ENCODE measurements at regions not wholly inside any gene's neighbourhood (a gene's known extent, or its start where the extent isn't known, plus 50 kb on each side); places are given as distances from the start of the nearest gene placed in this dataset.

DNA sequence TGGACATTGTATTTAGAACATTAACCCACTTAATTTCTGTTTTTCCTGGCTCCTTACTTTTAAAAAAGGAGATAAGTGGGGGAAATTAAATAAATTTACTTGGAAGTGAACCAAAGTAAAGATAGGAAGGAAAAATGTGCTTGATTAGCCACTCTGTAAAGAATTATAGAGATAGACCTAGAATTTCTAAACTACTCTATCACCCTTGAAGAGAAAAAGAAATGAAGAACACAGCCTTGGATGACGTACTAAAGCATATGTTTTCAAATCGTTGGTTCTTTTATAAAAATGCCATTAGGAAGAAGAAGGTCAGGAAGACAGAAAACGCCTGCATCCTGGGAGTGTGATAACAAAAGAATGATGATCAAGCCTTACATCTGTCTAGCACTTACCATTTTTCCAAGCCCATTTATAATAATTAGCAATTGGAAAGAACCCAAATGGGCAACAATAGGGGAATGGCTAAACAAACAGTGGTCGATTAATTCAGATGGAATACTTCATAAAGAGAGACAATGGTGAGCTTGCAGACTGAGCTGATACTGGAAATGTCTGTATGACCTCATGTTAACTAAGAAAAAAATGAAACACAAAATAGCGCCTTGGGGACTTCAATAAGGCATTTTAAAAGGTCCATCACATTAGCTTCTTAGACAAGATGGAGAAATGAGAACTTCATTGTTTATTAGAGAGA, 81.0 kb upstream of the LRRC55 start:
- TF ChIP-seq, protein P1, sequence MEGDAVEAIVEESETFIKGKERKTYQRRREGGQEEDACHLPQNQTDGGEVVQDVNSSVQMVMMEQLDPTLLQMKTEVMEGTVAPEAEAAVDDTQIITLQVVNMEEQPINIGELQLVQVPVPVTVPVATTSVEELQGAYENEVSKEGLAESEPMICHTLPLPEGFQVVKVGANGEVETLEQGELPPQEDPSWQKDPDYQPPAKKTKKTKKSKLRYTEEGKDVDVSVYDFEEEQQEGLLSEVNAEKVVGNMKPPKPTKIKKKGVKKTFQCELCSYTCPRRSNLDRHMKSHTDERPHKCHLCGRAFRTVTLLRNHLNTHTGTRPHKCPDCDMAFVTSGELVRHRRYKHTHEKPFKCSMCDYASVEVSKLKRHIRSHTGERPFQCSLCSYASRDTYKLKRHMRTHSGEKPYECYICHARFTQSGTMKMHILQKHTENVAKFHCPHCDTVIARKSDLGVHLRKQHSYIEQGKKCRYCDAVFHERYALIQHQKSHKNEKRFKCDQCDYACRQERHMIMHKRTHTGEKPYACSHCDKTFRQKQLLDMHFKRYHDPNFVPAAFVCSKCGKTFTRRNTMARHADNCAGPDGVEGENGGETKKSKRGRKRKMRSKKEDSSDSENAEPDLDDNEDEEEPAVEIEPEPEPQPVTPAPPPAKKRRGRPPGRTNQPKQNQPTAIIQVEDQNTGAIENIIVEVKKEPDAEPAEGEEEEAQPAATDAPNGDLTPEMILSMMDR (IDR thresholded peaks at IDR 0.05): no peak
- TF ChIP-seq EP300 (IDR thresholded peaks at IDR 0.05): no peak
- TF ChIP-seq POLR2A (IDR thresholded peaks at IDR 0.05): no peak

Data from tibial nerve (tissue), 4 donors.